WERI-Rb-1 (cell line): ENCODE measurements at regions not wholly inside any gene's neighbourhood (a gene's known extent, or its start where the extent isn't known, plus 50 kb on each side); places are given as distances from the start of the nearest gene placed in this dataset.
A peak's percentile ranks its signal among the peaks of the same experiment; 100 is the strongest.
"Not testable (repeated sequence)": the region's sequence is repeated elsewhere in the genome, so short reads cannot be mapped to it uniquely, and the experiment has no call there.

Experiments used
- DNase-seq: peaks from one replicate; pipeline ENCODE4 v3.0.0-alpha.2; 2020
- H3K27ac ChIP-seq: fragments of 250-450 bp; sonication (Bioruptor Pico); 2 replicates; pipeline ENCODE4 v1.5.1; 2020; ENCODE audit warnings: mild to moderate bottlenecking, moderate library complexity
- H3K27me3 ChIP-seq: fragments of 250-450 bp; sonication (Bioruptor Pico); 2 replicates; pipeline ENCODE4 v1.5.1; 2021; ENCODE audit warnings: mild to moderate bottlenecking, low read depth, moderate library complexity; ENCODE audit not compliant: insufficient read depth, severe bottlenecking
- H3K36me3 ChIP-seq: fragments of 250-450 bp; sonication (Bioruptor Pico); 2 replicates; pipeline ENCODE4 v1.5.1; 2020; ENCODE audit warnings: mild to moderate bottlenecking, moderate library complexity
- H3K4me3 ChIP-seq: 2 replicates; pipeline ENCODE4 v1.5.1; 2011; ENCODE audit warnings: low read depth, mild to moderate bottlenecking, control low read depth, low read length
- H3K9me3 ChIP-seq: fragments of 250-450 bp; sonication (Bioruptor Pico); 2 replicates; pipeline ENCODE4 v1.5.1; 2021; ENCODE audit warnings: mild to moderate bottlenecking, moderate library complexity; ENCODE audit not compliant: severe bottlenecking
- TF ChIP-seq, protein P1 (sequence below): IDR thresholded peaks from 2 replicates; pipeline ENCODE4 v1.5.1; 2011; ENCODE audit warnings: low read depth, mild to moderate bottlenecking, control low read depth, inconsistent platforms, low read length

DNA sequence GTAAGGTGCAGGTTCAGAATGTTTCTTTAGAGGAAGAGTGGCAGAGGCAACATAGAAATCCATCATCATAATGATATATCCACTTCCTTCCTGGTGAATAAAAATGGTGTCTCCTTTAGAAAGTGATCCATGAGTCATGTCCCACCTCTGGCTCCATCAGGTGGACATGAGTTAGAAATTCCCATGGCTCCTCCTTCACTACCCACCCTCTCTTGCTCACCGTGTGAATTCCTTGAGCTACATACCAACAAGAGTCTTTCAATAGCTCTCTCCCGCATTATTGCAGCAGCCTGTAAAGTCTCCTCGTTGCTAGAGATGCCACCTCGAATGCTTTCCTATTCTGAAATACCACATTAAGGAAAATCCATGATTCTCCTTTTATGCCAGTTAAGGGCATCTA, 317.6 kb downstream of the LNPK start:
- no peak for DNase-seq
- no peaks in the 10 kb centered on the region for H3K36me3 ChIP-seq
- TF ChIP-seq, protein P1, sequence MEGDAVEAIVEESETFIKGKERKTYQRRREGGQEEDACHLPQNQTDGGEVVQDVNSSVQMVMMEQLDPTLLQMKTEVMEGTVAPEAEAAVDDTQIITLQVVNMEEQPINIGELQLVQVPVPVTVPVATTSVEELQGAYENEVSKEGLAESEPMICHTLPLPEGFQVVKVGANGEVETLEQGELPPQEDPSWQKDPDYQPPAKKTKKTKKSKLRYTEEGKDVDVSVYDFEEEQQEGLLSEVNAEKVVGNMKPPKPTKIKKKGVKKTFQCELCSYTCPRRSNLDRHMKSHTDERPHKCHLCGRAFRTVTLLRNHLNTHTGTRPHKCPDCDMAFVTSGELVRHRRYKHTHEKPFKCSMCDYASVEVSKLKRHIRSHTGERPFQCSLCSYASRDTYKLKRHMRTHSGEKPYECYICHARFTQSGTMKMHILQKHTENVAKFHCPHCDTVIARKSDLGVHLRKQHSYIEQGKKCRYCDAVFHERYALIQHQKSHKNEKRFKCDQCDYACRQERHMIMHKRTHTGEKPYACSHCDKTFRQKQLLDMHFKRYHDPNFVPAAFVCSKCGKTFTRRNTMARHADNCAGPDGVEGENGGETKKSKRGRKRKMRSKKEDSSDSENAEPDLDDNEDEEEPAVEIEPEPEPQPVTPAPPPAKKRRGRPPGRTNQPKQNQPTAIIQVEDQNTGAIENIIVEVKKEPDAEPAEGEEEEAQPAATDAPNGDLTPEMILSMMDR, result no peak
- H3K27ac ChIP-seq, result no peak overlapping the region
- H3K27me3 ChIP-seq, result peaks cover 84% of the 10 kb centered on the region
- no peak overlapping the region for H3K4me3 ChIP-seq
- no peaks in the 10 kb centered on the region for H3K9me3 ChIP-seq

DNA sequence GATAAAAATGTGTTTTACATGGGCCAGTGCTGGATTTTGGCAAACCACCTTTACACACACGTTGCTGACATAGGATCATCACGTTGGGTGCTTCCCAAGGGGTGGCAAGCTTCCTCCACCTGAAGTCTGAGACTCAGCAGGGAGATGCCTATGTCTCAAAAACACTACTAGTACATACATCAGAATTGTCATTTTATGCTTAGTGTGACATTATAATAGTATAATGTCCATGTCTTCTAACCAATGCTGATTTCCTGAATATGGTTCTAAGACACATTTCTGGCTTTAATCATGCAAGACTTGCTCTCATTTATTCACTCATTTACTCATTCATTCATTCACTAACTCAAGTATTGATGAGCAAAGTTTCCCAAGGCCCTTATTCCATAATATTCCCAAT, 322.3 kb downstream of the LNPK start:
- no peaks in the 10 kb centered on the region for H3K9me3 ChIP-seq
- DNase-seq, result no peak
- no peak overlapping the region for H3K4me3 ChIP-seq
- no peaks in the 10 kb centered on the region for H3K36me3 ChIP-seq
- TF ChIP-seq, protein P1, result no peak
- peaks cover 75% of the 10 kb centered on the region for H3K27me3 ChIP-seq
- H3K27ac ChIP-seq, result no peak overlapping the region

DNA sequence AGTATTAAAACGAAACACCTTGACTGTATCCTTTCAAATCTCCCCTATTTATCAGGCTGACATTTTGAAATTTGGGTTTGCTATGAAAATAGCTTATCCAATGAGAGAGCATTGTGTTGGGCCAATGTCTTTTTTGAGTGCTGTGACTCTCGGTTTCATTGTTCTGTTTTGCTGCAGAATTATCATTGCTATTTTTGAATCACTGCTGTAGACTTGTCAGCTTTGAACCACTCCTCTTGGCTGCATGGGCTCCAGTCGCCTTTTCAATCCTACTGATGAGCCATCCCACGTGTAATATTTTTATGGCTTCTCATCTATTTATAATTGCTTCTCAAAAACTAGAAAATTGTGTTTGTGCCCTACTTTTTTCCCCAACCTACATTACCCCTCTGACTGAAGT, 322.8 kb downstream of the LNPK start:
- H3K9me3 ChIP-seq, result peaks cover under 1% of the 10 kb centered on the region
- no peaks in the 10 kb centered on the region for H3K36me3 ChIP-seq
- TF ChIP-seq, protein P1, result no peak
- no peak for DNase-seq
- peaks cover 70% of the 10 kb centered on the region for H3K27me3 ChIP-seq
- H3K4me3 ChIP-seq, result no peak overlapping the region
- no peak overlapping the region for H3K27ac ChIP-seq

DNA sequence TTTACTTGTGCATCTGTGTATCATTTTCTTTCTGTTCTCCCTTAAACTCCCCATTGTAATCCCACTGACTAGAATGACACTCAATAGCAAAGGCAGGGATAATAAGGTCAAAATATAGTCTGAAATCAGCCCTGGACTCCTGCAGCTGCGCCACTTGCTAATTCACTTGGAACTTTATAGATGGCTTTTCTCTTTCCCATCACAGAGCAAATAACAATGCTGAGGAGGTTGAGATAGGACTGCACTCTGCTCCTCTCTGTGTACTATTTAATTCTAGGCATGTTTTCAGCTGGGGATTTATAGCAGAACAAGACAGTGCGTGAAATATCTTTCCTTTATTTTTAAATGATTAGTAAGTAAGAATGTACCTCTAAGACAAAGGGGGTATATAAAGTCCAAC, 324.2 kb downstream of the LNPK start:
- no peak overlapping the region for H3K27ac ChIP-seq
- no peak overlapping the region for H3K4me3 ChIP-seq
- peaks cover 4% of the 10 kb centered on the region for H3K9me3 ChIP-seq
- H3K36me3 ChIP-seq, result no peaks in the 10 kb centered on the region
- H3K27me3 ChIP-seq, result peaks cover 57% of the 10 kb centered on the region
- no peak for DNase-seq
- TF ChIP-seq, protein P1, result no peak

DNA sequence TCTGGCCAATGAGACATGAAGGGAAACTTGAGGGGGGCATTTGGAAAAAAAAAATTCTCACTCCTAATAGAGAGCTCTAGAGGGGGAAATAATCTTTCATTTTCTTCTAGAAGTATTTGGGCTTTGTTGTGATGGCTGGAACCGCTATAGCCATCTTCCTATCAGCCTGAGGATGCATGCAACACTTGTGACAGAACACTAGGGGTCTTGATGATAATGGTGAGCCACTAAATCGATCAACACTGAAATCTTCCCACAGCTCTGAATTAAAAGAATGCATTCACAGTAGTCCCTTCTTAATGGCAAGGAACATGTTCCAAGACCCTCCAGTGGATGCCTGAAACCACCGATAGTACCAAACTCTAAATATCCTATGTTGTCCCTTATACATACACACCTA, 325.3 kb downstream of the LNPK start:
- H3K27me3 ChIP-seq, result peaks cover 46% of the 10 kb centered on the region
- H3K9me3 ChIP-seq, result peaks cover 4% of the 10 kb centered on the region
- H3K27ac ChIP-seq, result no peak overlapping the region
- no peaks in the 10 kb centered on the region for H3K36me3 ChIP-seq
- TF ChIP-seq, protein P1, result no peak
- DNase-seq, result no peak
- H3K4me3 ChIP-seq, result no peak overlapping the region

DNA sequence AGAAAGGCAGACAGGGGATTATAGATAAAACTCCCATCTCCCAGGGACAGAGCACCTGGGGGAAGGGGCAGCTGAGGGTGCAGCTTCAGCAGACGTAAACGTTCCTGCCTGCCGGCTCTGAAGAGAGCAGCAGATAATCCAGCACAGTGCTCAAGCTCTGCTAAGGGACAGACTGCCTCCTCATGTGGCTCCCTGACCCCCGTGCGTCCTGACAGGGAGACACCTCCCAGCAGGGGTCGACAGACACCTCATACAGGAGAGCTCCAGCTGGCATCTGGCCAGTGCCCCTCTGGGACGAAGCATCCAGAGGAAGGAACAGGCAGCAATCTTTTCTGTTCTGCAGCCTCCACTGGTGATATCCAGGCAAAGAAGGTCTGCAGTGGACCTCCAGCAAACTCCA, 333.3 kb downstream of the LNPK start:
- peaks cover 60% of the 10 kb centered on the region for H3K27me3 ChIP-seq
- not testable (repeated sequence) for H3K9me3 ChIP-seq, H3K4me3 ChIP-seq, H3K36me3 ChIP-seq, H3K27ac ChIP-seq
- DNase-seq, result peak; percentile 31
